H9 (cell line): ENCODE measurements at regions not wholly inside any gene's neighbourhood (a gene's known extent, or its start where the extent isn't known, plus 50 kb on each side); places are given as distances from the start of the nearest gene placed in this dataset.

Experiments used
- DNase-seq: peaks from one replicate; pipeline ENCODE4 v3.0.0-alpha.2; 2017
- H2AFZ ChIP-seq: one replicate; pipeline ENCODE4 v1.6.1; 2013; ENCODE audit warnings: mild to moderate bottlenecking, low read length, control low read depth, moderate library complexity
- H2AK5ac ChIP-seq: 2 replicates; pipeline ENCODE4 v1.6.1; 2013; ENCODE audit warnings: low read length, control low read depth, mixed read lengths; ENCODE audit not compliant: insufficient read length
- H2BK120ac ChIP-seq: one replicate; pipeline ENCODE4 v1.6.1; 2013; ENCODE audit warnings: low read depth, mild to moderate bottlenecking, low read length, control low read depth, inconsistent platforms; ENCODE audit not compliant: poor library complexity, severe bottlenecking
- H2BK12ac ChIP-seq: 2 replicates; pipeline ENCODE4 v1.6.1; 2013; ENCODE audit warnings: low read length, control low read depth, mixed read lengths, low read depth; ENCODE audit not compliant: insufficient read length
- H2BK15ac ChIP-seq: 2 replicates; pipeline ENCODE4 v1.6.1; 2013; ENCODE audit warnings: low read depth, low read length, control low read depth
- H2BK20ac ChIP-seq: one replicate; pipeline ENCODE4 v1.6.1; 2013; ENCODE audit warnings: low read depth, mild to moderate bottlenecking, low read length, control low read depth, inconsistent platforms; ENCODE audit not compliant: poor library complexity, severe bottlenecking
- H2BK5ac ChIP-seq: 2 replicates; pipeline ENCODE4 v1.6.1; 2013; ENCODE audit warnings: low read length, control low read depth, mixed read lengths; ENCODE audit not compliant: insufficient read length
- H3K14ac ChIP-seq: 2 replicates; pipeline ENCODE4 v1.6.1; 2013; ENCODE audit warnings: low read length, control low read depth; ENCODE audit not compliant: insufficient read depth
- H3K18ac ChIP-seq: 2 replicates; pipeline ENCODE4 v1.6.1; 2013; ENCODE audit warnings: low read depth, mild to moderate bottlenecking, mixed read lengths, low read length, control low read depth; ENCODE audit not compliant: insufficient read length
- H3K23ac ChIP-seq: 2 replicates; pipeline ENCODE4 v1.6.1; 2013; ENCODE audit warnings: low read length, control low read depth, mixed read lengths, low read depth; ENCODE audit not compliant: insufficient read length
- H3K23me2 ChIP-seq: 2 replicates; pipeline ENCODE4 v1.6.1; 2013; ENCODE audit warnings: low read depth, mild to moderate bottlenecking, mixed read lengths, low read length, control low read depth; ENCODE audit not compliant: insufficient read length, poor library complexity, severe bottlenecking
- H3K27ac ChIP-seq: 2 replicates; pipeline ENCODE4 v1.5.1; 2013; ENCODE audit warnings: low read length, control low read depth, mixed read lengths, low read depth; ENCODE audit not compliant: insufficient read length
- H3K27me3 ChIP-seq: 2 replicates; pipeline ENCODE4 v1.6.1; 2013; ENCODE audit warnings: low read length, control low read depth, inconsistent platforms; ENCODE audit not compliant: insufficient read depth
- H3K4ac ChIP-seq: 2 replicates; pipeline ENCODE4 v1.6.1; 2013; ENCODE audit warnings: low read depth, mild to moderate bottlenecking, control low read depth, inconsistent platforms, low read length, moderate library complexity
- H3K4me1 ChIP-seq: 2 replicates; pipeline ENCODE4 v1.6.1; 2013; ENCODE audit warnings: low read length, control low read depth, inconsistent platforms; ENCODE audit not compliant: insufficient read depth
- H3K4me2 ChIP-seq: 2 replicates; pipeline ENCODE4 v1.6.1; 2013; ENCODE audit warnings: low read length, control low read depth, mixed read lengths; ENCODE audit not compliant: insufficient read length, insufficient read depth
- H3K56ac ChIP-seq: 2 replicates; pipeline ENCODE4 v1.6.1; 2013; ENCODE audit warnings: low read depth, mild to moderate bottlenecking, mixed read lengths, low read length, control low read depth; ENCODE audit not compliant: insufficient read length
- H3K79me1 ChIP-seq: 2 replicates; pipeline ENCODE4 v1.6.1; 2013; ENCODE audit warnings: low read depth, mild to moderate bottlenecking, moderate library complexity, low read length, control low read depth, inconsistent platforms; ENCODE audit not compliant: insufficient read depth, poor library complexity, severe bottlenecking
- H3K79me2 ChIP-seq: 2 replicates; pipeline ENCODE4 v1.6.1; 2013; ENCODE audit warnings: low read length, control low read depth, inconsistent platforms; ENCODE audit not compliant: insufficient read depth
- H3K9ac ChIP-seq: 2 replicates; pipeline ENCODE4 v1.6.1; 2013; ENCODE audit warnings: low read length, control low read depth, mixed read lengths; ENCODE audit not compliant: insufficient read length; ENCODE audit errors: extremely low read depth
- H3K9me3 ChIP-seq: one replicate; pipeline ENCODE4 v1.6.1; 2013; ENCODE audit warnings: low read depth, low read length, inconsistent platforms; ENCODE audit not compliant: control insufficient read depth
- H3T11ph ChIP-seq: one replicate; pipeline ENCODE4 v1.6.1; 2013; ENCODE audit warnings: mild to moderate bottlenecking, low read length, control low read depth, inconsistent platforms
- H4K20me1 ChIP-seq: one replicate; pipeline ENCODE4 v1.6.1; 2013; ENCODE audit not compliant: control insufficient read depth, insufficient read length, insufficient read depth
- H4K5ac ChIP-seq: 2 replicates; pipeline ENCODE4 v1.6.1; 2013; ENCODE audit warnings: low read depth, mild to moderate bottlenecking, mixed read lengths, low read length, control low read depth; ENCODE audit not compliant: insufficient read length
- H4K8ac ChIP-seq: replicated peaks from 2 replicates; pipeline ENCODE4 v1.6.1; 2013; ENCODE audit warnings: low read length, control low read depth, mixed read lengths, low read depth; ENCODE audit not compliant: insufficient read length
- H4K91ac ChIP-seq: 2 replicates; pipeline ENCODE4 v1.6.1; 2013; ENCODE audit warnings: low read depth, mild to moderate bottlenecking, moderate library complexity, mixed read lengths, low read length, control low read depth; ENCODE audit not compliant: insufficient read length
- H3K27ac Mint-ChIP-seq, 3 experiments: 2 replicates in 2 of 3; 3 replicates in 1 of 3; pipeline ENCODE4 v1.8.0; 2020 to 2021; ENCODE audit warnings: mixed read lengths in 3 of 3, mild to moderate bottlenecking in 1 of 3, moderate library complexity in 1 of 3
- H3K27me3 Mint-ChIP-seq: 2 replicates; pipeline ENCODE4 v1.8.0; 2021; ENCODE audit warnings: low read depth, mild to moderate bottlenecking, moderate library complexity, mixed read lengths
- H3K36me3 Mint-ChIP-seq, 3 experiments: 2 replicates in 2 of 3; 3 replicates in 1 of 3; pipeline ENCODE4 v1.8.0; 2020 to 2021; ENCODE audit warnings: low read depth in 3 of 3, mixed read lengths in 3 of 3; ENCODE audit not compliant: insufficient read depth in 1 of 3
- H3K4me1 Mint-ChIP-seq, 2 experiments: 2 replicates each; pipeline ENCODE4 v1.8.0; 2020; ENCODE audit warnings: mixed read lengths in 2 of 2
- H3K4me3 Mint-ChIP-seq, 2 experiments: 2 replicates in 1 of 2; 3 replicates in 1 of 2; pipeline ENCODE4 v1.8.0; 2020 to 2021; ENCODE audit warnings: mild to moderate bottlenecking in 2 of 2, mixed read lengths in 2 of 2, moderate library complexity in 1 of 2
- H3K9me3 Mint-ChIP-seq, 2 experiments: 2 replicates in 1 of 2; 3 replicates in 1 of 2; pipeline ENCODE4 v1.8.0; 2020; ENCODE audit warnings: mild to moderate bottlenecking in 2 of 2, mixed read lengths in 2 of 2, moderate library complexity in 1 of 2
- TF ChIP-seq, protein P1 (sequence below): fragments of 200-600 bp; sonication (generic); conservative IDR thresholded peaks from 3 replicates; pipeline ENCODE4 v1.8.0; 2021; ENCODE audit warnings: antibody characterized with exemption, mild to moderate bottlenecking

DNA sequence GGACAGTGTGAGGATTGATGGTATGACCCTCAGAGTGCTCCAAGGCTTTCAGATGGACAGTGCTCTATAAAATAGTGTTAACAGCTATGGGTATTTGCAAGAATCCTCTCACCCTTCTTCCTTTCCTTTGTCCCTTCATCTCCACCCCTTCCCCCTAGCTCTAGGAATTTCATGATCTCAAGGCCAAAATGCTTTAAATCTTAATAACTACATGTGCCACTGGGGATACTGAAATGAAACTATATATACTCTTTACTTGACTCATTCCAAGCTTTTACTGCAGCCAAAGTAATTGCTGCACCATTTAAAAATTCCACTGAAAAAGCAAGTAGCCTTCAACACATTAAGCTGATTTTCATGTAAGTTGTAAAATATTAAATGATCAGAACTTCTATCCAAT is 361.6 kb upstream of the SLC30A5 start:
- Histone ChIP-seq H3K4me2 (no peak overlapping the region), H2BK120ac (no peak overlapping the region), H4K91ac (no peak overlapping the region), H2AFZ (no peak overlapping the region), H3K23ac (no peak overlapping the region), H3T11ph (no peak overlapping the region), H2BK20ac (no peak overlapping the region), H3K27ac (no peak overlapping the region), H2BK12ac (no peak overlapping the region), H3K9me3 (no peaks in the 10 kb centered on the region), H4K20me1 (no peaks in the 10 kb centered on the region), H3K18ac (no peak overlapping the region), H3K4ac (no peak overlapping the region), H4K5ac (no peak overlapping the region), H4K8ac (no peak overlapping the region), H3K56ac (no peak overlapping the region), H3K79me1 (no peaks in the 10 kb centered on the region), H2BK5ac (no peak overlapping the region), H3K14ac (no peak overlapping the region), H2BK15ac (no peak overlapping the region), H3K79me2 (no peaks in the 10 kb centered on the region), H2AK5ac (no peak overlapping the region), H3K4me1 (0 out of 2 replicates have a peak, but pooled peaks cover 3% of the 10 kb centered on the region), H3K9ac (no peak overlapping the region), H3K27me3 (no peaks in the 10 kb centered on the region), H3K23me2 (no peaks in the 10 kb centered on the region)
- no peak overlapping the region for H3K4me3 Mint-ChIP-seq
- H3K4me1 Mint-ChIP-seq = peaks cover 2 to 8% of the 10 kb centered on the region in 2 experiments; a peak in 3 of 4 replicates
- H3K9me3 Mint-ChIP-seq = no peaks in the 10 kb centered on the region
- no peaks in the 10 kb centered on the region for H3K36me3 Mint-ChIP-seq
- TF ChIP-seq, protein P1, sequence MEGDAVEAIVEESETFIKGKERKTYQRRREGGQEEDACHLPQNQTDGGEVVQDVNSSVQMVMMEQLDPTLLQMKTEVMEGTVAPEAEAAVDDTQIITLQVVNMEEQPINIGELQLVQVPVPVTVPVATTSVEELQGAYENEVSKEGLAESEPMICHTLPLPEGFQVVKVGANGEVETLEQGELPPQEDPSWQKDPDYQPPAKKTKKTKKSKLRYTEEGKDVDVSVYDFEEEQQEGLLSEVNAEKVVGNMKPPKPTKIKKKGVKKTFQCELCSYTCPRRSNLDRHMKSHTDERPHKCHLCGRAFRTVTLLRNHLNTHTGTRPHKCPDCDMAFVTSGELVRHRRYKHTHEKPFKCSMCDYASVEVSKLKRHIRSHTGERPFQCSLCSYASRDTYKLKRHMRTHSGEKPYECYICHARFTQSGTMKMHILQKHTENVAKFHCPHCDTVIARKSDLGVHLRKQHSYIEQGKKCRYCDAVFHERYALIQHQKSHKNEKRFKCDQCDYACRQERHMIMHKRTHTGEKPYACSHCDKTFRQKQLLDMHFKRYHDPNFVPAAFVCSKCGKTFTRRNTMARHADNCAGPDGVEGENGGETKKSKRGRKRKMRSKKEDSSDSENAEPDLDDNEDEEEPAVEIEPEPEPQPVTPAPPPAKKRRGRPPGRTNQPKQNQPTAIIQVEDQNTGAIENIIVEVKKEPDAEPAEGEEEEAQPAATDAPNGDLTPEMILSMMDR = no peak
- no peak for DNase-seq
- H3K27me3 Mint-ChIP-seq = no peaks in the 10 kb centered on the region; the same call in 1 of the 2 replicates
- H3K27ac Mint-ChIP-seq = 0 out of 7 replicates have a peak overlapping the region, but pooled peaks of 1 of the 3 experiments have one; percentile 5
